GM23338 (cell line): ENCODE measurements at regions not wholly inside any gene's neighbourhood (a gene's known extent, or its start where the extent isn't known, plus 50 kb on each side); places are given as distances from the start of the nearest gene placed in this dataset.

Experiments used
- ATAC-seq: fragments of 200-7000 bp; cut with Tn5 transposase; 3 replicates; pipeline ENCODE4 v1.9.1; 2020
- DNase-seq: peaks from one replicate; pipeline ENCODE4 v3.0.0-alpha.2; 2015; ENCODE audit warnings: low spot score
- H2AFZ ChIP-seq: fragments of 200-600 bp; sonication (generic); 2 replicates; pipeline ENCODE4 v1.8.0; 2016; ENCODE audit warnings: antibody characterized with exemption, mild to moderate bottlenecking, moderate library complexity
- H3F3A ChIP-seq: fragments of 200-600 bp; sonication (generic); replicated peaks from 2 replicates; pipeline ENCODE4 v1.8.0; 2017; ENCODE audit warnings: antibody characterized with exemption, mixed run types, low read depth
- H3K27ac ChIP-seq: fragments of 200-600 bp; sonication (generic); 2 replicates; pipeline ENCODE4 v1.6.1; 2016; ENCODE audit warnings: low read depth
- H3K27me3 ChIP-seq: fragments of 200-600 bp; sonication (generic); 2 replicates; pipeline ENCODE4 v1.8.0; 2016; ENCODE audit warnings: mild to moderate bottlenecking, mixed run types, moderate library complexity; ENCODE audit not compliant: insufficient read depth
- H3K36me3 ChIP-seq: fragments of 200-600 bp; sonication (generic); 2 replicates; pipeline ENCODE4 v1.8.0; 2016; ENCODE audit warnings: mild to moderate bottlenecking; ENCODE audit not compliant: insufficient read depth
- H3K4me1 ChIP-seq: fragments of 200-600 bp; sonication (generic); 2 replicates; pipeline ENCODE4 v1.8.0; 2016; ENCODE audit warnings: mild to moderate bottlenecking, moderate library complexity; ENCODE audit not compliant: insufficient read depth
- H3K4me2 ChIP-seq: fragments of 200-600 bp; sonication (generic); 2 replicates; pipeline ENCODE4 v1.7.1; 2017; ENCODE audit warnings: mixed run types
- H3K4me3 ChIP-seq: fragments of 200-600 bp; sonication (generic); 2 replicates; pipeline ENCODE4 v1.6.1; 2016; ENCODE audit warnings: mixed run types
- H3K79me2 ChIP-seq: fragments of 200-600 bp; sonication (generic); replicated peaks from 2 replicates; pipeline ENCODE4 v1.8.0; 2017; ENCODE audit warnings: mild to moderate bottlenecking; ENCODE audit not compliant: insufficient read depth
- H3K9me2 ChIP-seq: fragments of 200-600 bp; sonication (generic); 2 replicates; pipeline ENCODE4 v1.8.0; 2017; ENCODE audit not compliant: insufficient read depth
- H4K20me1 ChIP-seq: fragments of 200-600 bp; sonication (generic); replicated peaks from 2 replicates; pipeline ENCODE4 v1.8.0; 2017; ENCODE audit warnings: mild to moderate bottlenecking; ENCODE audit not compliant: insufficient read depth
- H3K27ac Mint-ChIP-seq: 2 replicates; pipeline ENCODE4 v1.8.0; 2020; ENCODE audit warnings: inconsistent platforms, mild to moderate bottlenecking, moderate library complexity, mixed read lengths
- H3K27me3 Mint-ChIP-seq: 3 replicates; pipeline ENCODE4 v1.8.0; 2022; ENCODE audit warnings: low read depth, mild to moderate bottlenecking, moderate library complexity, mixed read lengths, inconsistent platforms; ENCODE audit not compliant: insufficient read depth, poor library complexity
- H3K36me3 Mint-ChIP-seq: 3 replicates; pipeline ENCODE4 v1.8.0; 2021; ENCODE audit warnings: low read depth, mild to moderate bottlenecking, inconsistent platforms, moderate library complexity, mixed read lengths
- H3K4me1 Mint-ChIP-seq: 3 replicates; pipeline ENCODE4 v1.8.0; 2020; ENCODE audit warnings: mild to moderate bottlenecking, inconsistent platforms, mixed read lengths
- H3K4me3 Mint-ChIP-seq: 3 replicates; pipeline ENCODE4 v1.8.0; 2021; ENCODE audit warnings: moderate library complexity, mild to moderate bottlenecking, inconsistent platforms, mixed read lengths
- H3K9me3 Mint-ChIP-seq: 3 replicates; pipeline ENCODE4 v1.8.0; 2020; ENCODE audit warnings: moderate library complexity, mild to moderate bottlenecking, inconsistent platforms, mixed read lengths
- CREB1 ChIP-seq: fragments of 250-450 bp; sonication (Bioruptor Pico); IDR thresholded peaks from 2 replicates; pipeline ENCODE4 v1.5.0; 2020; ENCODE audit warnings: low read depth, mild to moderate bottlenecking, moderate library complexity
- CTCF ChIP-seq, 2 experiments: fragments of 200-600 bp in 1 of 2; sonication (generic) in 1 of 2; conservative IDR thresholded peaks; 2 replicates each; pipeline versions ENCODE4 v1.5.1 to v1.6.1; 2016 to 2017; ENCODE audit warnings: antibody characterized with exemption in 2 of 2, low read depth in 2 of 2, mild to moderate bottlenecking in 2 of 2, moderate library complexity in 1 of 2
- ETS1 ChIP-seq: IDR thresholded peaks from 2 replicates; pipeline ENCODE4 v1.6.1; 2016; ENCODE audit warnings: antibody characterized with exemption
- EZH2 ChIP-seq: fragments of 200-600 bp; sonication (generic); IDR thresholded peaks from one replicate; pipeline ENCODE4 v1.8.0; 2017; ENCODE audit warnings: antibody characterized with exemption, mild to moderate bottlenecking, low read depth; ENCODE audit not compliant: unreplicated experiment
- EZH2phosphoT487 ChIP-seq: fragments of 200-600 bp; sonication (generic); IDR thresholded peaks from one replicate; pipeline ENCODE4 v1.8.1; 2018; ENCODE audit warnings: antibody characterized with exemption; ENCODE audit not compliant: unreplicated experiment
- JUNB ChIP-seq: IDR thresholded peaks from one replicate; pipeline ENCODE4 v1.6.1; 2016; ENCODE audit warnings: antibody characterized with exemption; ENCODE audit not compliant: unreplicated experiment
- NANOG ChIP-seq: IDR thresholded peaks from 2 replicates; pipeline ENCODE4 v1.6.1; 2016; ENCODE audit warnings: antibody characterized with exemption, borderline replicate concordance
- POLR2AphosphoS5 ChIP-seq: IDR thresholded peaks from 2 replicates; pipeline ENCODE4 v1.6.1; 2016; ENCODE audit warnings: antibody characterized with exemption, low read depth
- REST ChIP-seq: IDR thresholded peaks from one replicate; pipeline ENCODE4 v1.6.1; 2018; ENCODE audit warnings: antibody characterized with exemption; ENCODE audit not compliant: unreplicated experiment
- STAT1 ChIP-seq: IDR thresholded peaks from one replicate; pipeline ENCODE4 v1.6.1; 2016; ENCODE audit warnings: antibody characterized with exemption; ENCODE audit not compliant: unreplicated experiment
- ZNF114 ChIP-seq: fragments of 250-450 bp; sonication (Bioruptor Pico); IDR thresholded peaks from 2 replicates; pipeline ENCODE4 v1.5.0; 2020; ENCODE audit warnings: mild to moderate bottlenecking, moderate library complexity
- ZNF331 ChIP-seq: fragments of 250-450 bp; sonication (Bioruptor Pico); IDR thresholded peaks from 2 replicates; pipeline ENCODE4 v1.5.0; 2020; ENCODE audit warnings: low read depth, mild to moderate bottlenecking, moderate library complexity
- ZNF462 ChIP-seq: fragments of 250-450 bp; sonication (Bioruptor Pico); IDR thresholded peaks from 2 replicates; pipeline ENCODE4 v1.5.0; 2020; ENCODE audit warnings: mild to moderate bottlenecking, moderate library complexity

GRCh38 chr1:61536174-61537108 is 188.5 kb downstream of the TM2D1 start:
- H3K79me2 ChIP-seq: no peaks in the 10 kb centered on the region
- no peaks in the 10 kb centered on the region for H4K20me1 ChIP-seq
- Mint-ChIP-seq H3K36me3 (no peaks in the 10 kb centered on the region), H3K27me3 (no peaks in the 10 kb centered on the region), H3K4me1 (peaks cover 9% of the 10 kb centered on the region; the same call in 2 of the 3 replicates), H3K4me3 (no peak overlapping the region), H3K27ac (no peak overlapping the region), H3K9me3 (no peaks in the 10 kb centered on the region)
- no peaks in the 10 kb centered on the region for H3K36me3 ChIP-seq
- no peak overlapping the region for H3K4me3 ChIP-seq
- no peaks in the 10 kb centered on the region for H3K9me2 ChIP-seq
- TF ChIP-seq CTCF (conservative IDR thresholded peaks at IDR 0.05; ENCODE audit: low read depth in 2 of 2) (no peak), JUNB (no peak), NANOG (no peak), ETS1 (no peak), ZNF114 (CRISPR knock-in tag) (no peak), REST (no peak), ZNF462 (no peak), EZH2phosphoT487 (no peak), ZNF331 (CRISPR knock-in tag) (no peak), STAT1 (no peak), EZH2 (no peak), CREB1 (no peak), POLR2AphosphoS5 (no peak)
- H2AFZ ChIP-seq: no peak overlapping the region
- DNase-seq (no peak), ATAC-seq (no peak)
- no peaks in the 10 kb centered on the region for H3F3A ChIP-seq
- H3K4me2 ChIP-seq: no peak overlapping the region
- no peaks in the 10 kb centered on the region for H3K27me3 ChIP-seq
- H3K4me1 ChIP-seq: peaks cover 9% of the 10 kb centered on the region
- H3K27ac ChIP-seq: no peak overlapping the region
